IMR-90 (cell line): ENCODE measurements at regions not wholly inside any gene's neighbourhood (a gene's known extent, or its start where the extent isn't known, plus 50 kb on each side); places are given as distances from the start of the nearest gene placed in this dataset.

Experiments
- BHLHE40 ChIP-seq: fragments of 150-350 bp; IDR thresholded peaks from 2 replicates; pipeline ENCODE4 v1.6.1; 2016; ENCODE audit warnings: mild to moderate bottlenecking, low read depth, low read length
- CTCF ChIP-seq: conservative IDR thresholded peaks from 2 replicates; pipeline ENCODE4 v1.5.1; 2012; ENCODE audit warnings: mild to moderate bottlenecking, low read depth, low read length, improper control_type of control experiment
- MAFK ChIP-seq: IDR thresholded peaks from 2 replicates; pipeline ENCODE4 v1.6.1; 2012; ENCODE audit warnings: low read depth, low read length, improper control_type of control experiment
- MAZ ChIP-seq: IDR thresholded peaks from 2 replicates; pipeline ENCODE4 v1.6.1; 2012; ENCODE audit warnings: low read depth, mild to moderate bottlenecking, low read length, improper control_type of control experiment, moderate library complexity, borderline replicate concordance
- MXI1 ChIP-seq: IDR thresholded peaks from 2 replicates; pipeline ENCODE4 v1.6.1; 2012; ENCODE audit warnings: low read depth, mild to moderate bottlenecking, low read length, moderate library complexity, borderline replicate concordance
- NFE2L2 ChIP-seq: fragments of 150-350 bp; IDR thresholded peaks from 2 replicates; pipeline ENCODE4 v1.6.1; 2016; ENCODE audit warnings: low read depth, mild to moderate bottlenecking, low read length
- POLR2A ChIP-seq: IDR thresholded peaks from 2 replicates; pipeline ENCODE4 v1.6.1; 2012; ENCODE audit warnings: mild to moderate bottlenecking, low read depth, low read length
- RAD21 ChIP-seq: IDR thresholded peaks from 2 replicates; pipeline ENCODE4 v1.6.1; 2012; ENCODE audit warnings: low read length, improper control_type of control experiment
- RCOR1 ChIP-seq: IDR thresholded peaks from 2 replicates; pipeline ENCODE4 v1.6.1; 2012; ENCODE audit warnings: mild to moderate bottlenecking, low read length, improper control_type of control experiment; ENCODE audit not compliant: insufficient replicate concordance
- RFX5 ChIP-seq: IDR thresholded peaks from 2 replicates; pipeline ENCODE4 v1.8.0; 2012; ENCODE audit warnings: low read depth, mild to moderate bottlenecking, low read length, moderate library complexity
- SMC3 ChIP-seq: fragments of 150-350 bp; IDR thresholded peaks from 2 replicates; pipeline ENCODE4 v1.6.1; 2016; ENCODE audit warnings: low read depth, mild to moderate bottlenecking, antibody characterized with exemption, low read length, moderate library complexity
- TF ChIP-seq, protein P1 (sequence below): fragments of 150-350 bp; IDR thresholded peaks from 2 replicates; pipeline ENCODE4 v1.6.1; 2017; ENCODE audit warnings: mild to moderate bottlenecking, antibody characterized with exemption, low read length, low read depth

- no peak for TF ChIP-seq POLR2A
- TF ChIP-seq RFX5: no peak
- TF ChIP-seq CTCF: no peak
- TF ChIP-seq RCOR1: no peak
- TF ChIP-seq NFE2L2: no peak
- TF ChIP-seq, protein P1, sequence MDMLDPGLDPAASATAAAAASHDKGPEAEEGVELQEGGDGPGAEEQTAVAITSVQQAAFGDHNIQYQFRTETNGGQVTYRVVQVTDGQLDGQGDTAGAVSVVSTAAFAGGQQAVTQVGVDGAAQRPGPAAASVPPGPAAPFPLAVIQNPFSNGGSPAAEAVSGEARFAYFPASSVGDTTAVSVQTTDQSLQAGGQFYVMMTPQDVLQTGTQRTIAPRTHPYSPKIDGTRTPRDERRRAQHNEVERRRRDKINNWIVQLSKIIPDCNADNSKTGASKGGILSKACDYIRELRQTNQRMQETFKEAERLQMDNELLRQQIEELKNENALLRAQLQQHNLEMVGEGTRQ: no peak
- no peak for TF ChIP-seq SMC3
- no peak for TF ChIP-seq BHLHE40
- no peak for TF ChIP-seq RAD21
- no peak for TF ChIP-seq MAFK
- TF ChIP-seq MAZ: no peak
- no peak for TF ChIP-seq MXI1
Observed at GRCh38 chr18:64365106-64365505, 216.2 kb upstream of the LINC00305 start.
